ENCODE measurements at regions not wholly inside any gene's neighbourhood (a gene's known extent, or its start where the extent isn't known, plus 50 kb on each side); places are given as distances from the start of the nearest gene placed in this dataset.

DNA sequence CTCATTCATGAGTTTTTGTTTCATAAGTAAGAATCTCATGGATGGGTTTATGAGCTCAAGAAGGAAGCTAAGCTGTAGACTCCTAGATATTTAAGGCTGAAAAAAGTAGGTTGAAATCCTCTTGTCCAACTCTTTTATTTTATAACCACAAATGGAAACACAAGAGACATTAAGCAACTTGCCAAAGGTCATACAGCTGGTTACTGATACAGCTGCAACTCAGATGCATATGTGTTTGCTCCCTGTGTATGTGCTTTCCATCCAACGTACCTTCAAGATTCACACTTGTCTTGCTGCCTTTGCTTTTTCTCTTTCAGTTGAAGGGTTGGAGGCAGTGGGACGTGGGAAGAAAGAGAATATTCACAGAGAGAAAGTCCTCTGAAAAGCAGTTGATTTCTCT lies 153.5 kb upstream of the STMND1 start:
- FAIRE-seq (no peak), DNase-seq (ENCODE audit: insufficient read length, low spot score) (no peak)
- TF ChIP-seq, protein P1, sequence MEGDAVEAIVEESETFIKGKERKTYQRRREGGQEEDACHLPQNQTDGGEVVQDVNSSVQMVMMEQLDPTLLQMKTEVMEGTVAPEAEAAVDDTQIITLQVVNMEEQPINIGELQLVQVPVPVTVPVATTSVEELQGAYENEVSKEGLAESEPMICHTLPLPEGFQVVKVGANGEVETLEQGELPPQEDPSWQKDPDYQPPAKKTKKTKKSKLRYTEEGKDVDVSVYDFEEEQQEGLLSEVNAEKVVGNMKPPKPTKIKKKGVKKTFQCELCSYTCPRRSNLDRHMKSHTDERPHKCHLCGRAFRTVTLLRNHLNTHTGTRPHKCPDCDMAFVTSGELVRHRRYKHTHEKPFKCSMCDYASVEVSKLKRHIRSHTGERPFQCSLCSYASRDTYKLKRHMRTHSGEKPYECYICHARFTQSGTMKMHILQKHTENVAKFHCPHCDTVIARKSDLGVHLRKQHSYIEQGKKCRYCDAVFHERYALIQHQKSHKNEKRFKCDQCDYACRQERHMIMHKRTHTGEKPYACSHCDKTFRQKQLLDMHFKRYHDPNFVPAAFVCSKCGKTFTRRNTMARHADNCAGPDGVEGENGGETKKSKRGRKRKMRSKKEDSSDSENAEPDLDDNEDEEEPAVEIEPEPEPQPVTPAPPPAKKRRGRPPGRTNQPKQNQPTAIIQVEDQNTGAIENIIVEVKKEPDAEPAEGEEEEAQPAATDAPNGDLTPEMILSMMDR (IDR thresholded peaks at IDR 0.05; ENCODE audit: insufficient read depth, missing control alignments) = no peak

DNA sequence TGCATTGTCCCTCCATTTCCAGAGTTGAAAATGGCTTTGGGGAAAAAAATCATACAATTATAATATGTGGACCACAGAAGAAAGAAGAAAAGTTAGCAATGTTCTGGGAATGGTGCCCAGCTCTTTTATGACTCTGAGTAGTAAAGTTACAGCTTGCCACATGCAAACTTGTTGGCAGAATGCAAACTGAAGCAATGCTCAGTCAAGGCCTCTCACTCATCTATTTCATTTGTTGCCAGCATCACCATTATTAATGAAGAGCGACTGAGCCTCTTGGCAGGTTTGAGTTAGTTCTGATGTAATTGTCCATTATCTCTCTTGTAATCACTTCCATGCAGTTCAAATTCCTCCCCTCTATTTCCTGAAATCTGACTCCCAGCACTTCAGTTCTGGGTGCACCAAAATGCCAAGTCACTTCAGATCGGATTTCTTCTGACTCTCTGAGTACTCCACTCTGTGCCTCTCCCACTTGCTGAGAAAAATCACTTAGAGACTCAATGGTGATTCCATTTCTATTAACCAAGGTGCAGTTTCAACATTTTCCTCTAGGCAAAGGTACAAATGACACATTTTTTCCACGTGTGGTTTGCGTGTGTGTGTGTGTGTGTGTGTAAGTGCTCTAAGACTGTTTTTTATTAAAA lies 154.4 kb upstream of the STMND1 start:
- no peak for FAIRE-seq
- TF ChIP-seq, protein P1 (IDR thresholded peaks at IDR 0.05; ENCODE audit: insufficient read depth, missing control alignments) = no peak
- no peak for DNase-seq (ENCODE audit: insufficient read length, low spot score)

DNA sequence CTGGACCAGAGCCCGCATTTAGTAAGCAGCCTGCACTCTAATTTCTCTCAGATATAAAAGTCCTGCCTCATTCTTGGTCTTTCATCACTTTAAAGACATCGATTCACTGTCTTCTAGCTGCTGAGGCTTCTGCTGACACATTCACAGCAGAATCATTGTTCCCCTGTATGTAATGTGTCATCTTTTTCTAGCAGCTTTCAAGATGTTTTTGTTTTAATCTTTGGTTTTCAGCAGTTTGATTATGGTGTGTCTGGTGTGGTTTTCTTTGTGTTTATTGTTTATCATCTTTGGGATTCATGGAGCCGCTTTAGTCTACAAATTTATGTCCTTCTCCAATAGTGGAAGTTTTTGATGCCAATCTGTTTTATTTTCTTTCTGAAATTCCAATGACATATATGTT lies 157.3 kb upstream of the STMND1 start:
- TF ChIP-seq, protein P1 (IDR thresholded peaks at IDR 0.05; ENCODE audit: insufficient read depth, missing control alignments) = no peak
- FAIRE-seq (no peak), DNase-seq (ENCODE audit: insufficient read length, low spot score) (no peak)

DNA sequence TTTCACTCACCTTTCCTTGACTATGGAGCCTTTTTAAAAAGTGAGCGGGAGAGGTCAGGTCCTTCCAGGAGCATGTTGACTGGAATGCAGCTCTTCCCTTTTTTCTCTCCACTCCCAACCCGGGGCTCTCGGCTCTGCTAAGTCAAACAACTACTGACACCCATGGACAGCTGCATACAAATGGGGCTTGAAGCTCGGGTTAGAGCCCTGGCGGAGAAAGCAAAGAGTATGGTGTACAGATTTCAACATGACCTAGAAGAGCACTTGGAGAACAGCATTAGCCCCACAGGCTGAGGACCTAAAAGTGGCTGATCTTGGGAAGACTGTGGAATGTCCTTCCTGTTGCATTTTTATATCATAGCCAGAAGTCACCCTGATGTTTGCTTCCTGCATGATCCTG lies 162.0 kb upstream of the STMND1 start:
- DNase-seq (ENCODE audit: insufficient read length, low spot score) (no peak), FAIRE-seq (no peak)
- TF ChIP-seq, protein P1 (IDR thresholded peaks at IDR 0.05; ENCODE audit: insufficient read depth, missing control alignments) = no peak

DNA sequence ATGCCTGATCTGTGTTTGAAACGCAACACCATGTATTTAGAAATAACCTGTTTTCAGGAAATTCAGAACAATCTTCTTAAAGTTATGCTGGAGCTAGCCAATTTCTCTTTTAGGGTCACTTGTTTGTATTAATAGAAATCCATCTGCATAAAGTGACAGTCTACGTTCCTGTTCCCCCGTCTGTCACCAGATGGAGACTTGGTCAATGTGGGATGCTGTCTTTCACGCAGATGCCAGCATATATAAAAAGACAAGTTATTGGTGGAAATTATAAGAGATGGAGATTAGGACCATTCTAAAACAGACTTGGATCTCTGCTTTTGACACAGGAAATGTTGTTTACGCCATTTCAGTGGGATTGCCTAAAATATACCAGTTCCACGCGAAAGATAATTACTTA lies 162.5 kb upstream of the STMND1 start:
- no peak for DNase-seq (ENCODE audit: insufficient read length, low spot score)
- FAIRE-seq = no peak
- TF ChIP-seq, protein P1 (IDR thresholded peaks at IDR 0.05; ENCODE audit: insufficient read depth, missing control alignments) = no peak

DNA sequence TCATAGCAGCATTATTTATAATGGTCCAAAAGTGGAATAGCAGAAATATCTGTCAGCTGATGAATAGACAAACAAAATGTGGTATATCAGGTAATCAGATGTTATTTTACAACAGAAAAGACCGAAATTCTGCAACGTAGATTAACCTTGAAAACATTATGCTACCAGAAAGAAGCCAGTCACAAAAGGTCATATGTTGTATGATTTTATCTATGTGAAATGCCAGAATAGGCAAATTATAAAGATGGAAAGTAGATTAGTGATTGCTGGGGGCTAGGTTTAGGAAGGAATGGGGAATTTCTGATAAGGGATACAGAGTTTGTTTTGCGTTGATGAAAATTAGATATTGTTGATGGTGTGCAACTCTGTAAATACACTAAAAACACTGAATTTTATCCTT lies 165.0 kb upstream of the STMND1 start:
- TF ChIP-seq, protein P1 (IDR thresholded peaks at IDR 0.05; ENCODE audit: insufficient read depth, missing control alignments) = no peak
- DNase-seq (ENCODE audit: insufficient read length, low spot score) (no peak), FAIRE-seq (no peak)

DNA sequence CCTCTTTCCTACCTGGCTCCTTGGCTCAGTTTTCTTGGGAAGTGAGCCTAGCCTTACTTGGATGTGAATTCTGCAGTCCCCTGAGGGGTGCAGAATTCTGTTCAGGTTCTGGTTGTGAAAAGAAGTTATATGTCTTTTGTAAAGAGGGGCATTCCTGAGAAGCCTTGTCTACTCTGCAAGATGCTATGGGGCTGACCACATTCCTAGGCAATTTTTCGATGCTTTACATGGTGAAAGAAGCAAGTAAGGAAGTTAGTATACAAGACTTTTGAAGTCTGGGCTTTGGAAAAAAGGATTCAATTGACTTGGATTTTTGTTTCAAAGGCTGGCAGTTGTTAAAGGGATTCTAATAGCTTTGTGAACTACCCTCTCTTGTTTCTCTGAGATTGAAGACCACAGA lies 167.9 kb upstream of the STMND1 start:
- no peak for FAIRE-seq
- TF ChIP-seq, protein P1 (IDR thresholded peaks at IDR 0.05; ENCODE audit: insufficient read depth, missing control alignments) = no peak
- DNase-seq (ENCODE audit: insufficient read length, low spot score) = no peak

All from D721Med (cell line).